A549 (cell line): ENCODE measurements at regions not wholly inside any gene's neighbourhood (a gene's known extent, or its start where the extent isn't known, plus 50 kb on each side); places are given as distances from the start of the nearest gene placed in this dataset.

ENCODE experiments used
- EP300 ChIP-seq, 2 experiments: fragments of >200 bp; sonication (Bioruptor Twin); formaldehyde crosslinking; IDR thresholded peaks; 2 replicates in 1 of 2; 3 replicates in 1 of 2; pipeline ENCODE4 v1.6.1; 2016 to 2017
- JUNB ChIP-seq: fragments of >200 bp; sonication (Bioruptor Twin); formaldehyde crosslinking; IDR thresholded peaks from 2 replicates; pipeline ENCODE4 v1.6.1; 2016
- KDM5A ChIP-seq: fragments of 200-600 bp; sonication (generic); IDR thresholded peaks from 2 replicates; pipeline ENCODE4 v1.6.1; 2016; ENCODE audit warnings: antibody characterized with exemption, mild to moderate bottlenecking
- MAZ ChIP-seq: fragments of 150-350 bp; IDR thresholded peaks from 2 replicates; pipeline ENCODE4 v1.6.1; 2014; ENCODE audit warnings: antibody characterized with exemption, low read depth, low read length, borderline replicate concordance
- PHF8 ChIP-seq: fragments of 200-600 bp; sonication (generic); IDR thresholded peaks from 2 replicates; pipeline ENCODE4 v1.6.1; 2016; ENCODE audit warnings: low read depth, mild to moderate bottlenecking, antibody characterized with exemption, moderate library complexity, borderline replicate concordance
- POLR2A ChIP-seq: IDR thresholded peaks from 2 replicates; pipeline ENCODE4 v1.6.1; 2012; ENCODE audit warnings: mild to moderate bottlenecking, low read length
- POLR2AphosphoS2 ChIP-seq: conservative IDR thresholded peaks from 2 replicates; pipeline ENCODE4 v1.6.1; 2012; ENCODE audit warnings: low read length, improper control_type of control experiment, inconsistent platforms
- RAD21 ChIP-seq, 2 experiments: fragments of >200 bp in 1 of 2; sonication (Bioruptor Twin) in 1 of 2; formaldehyde crosslinking in 1 of 2; IDR thresholded peaks in 1 of 2; conservative IDR thresholded peaks in 1 of 2; 2 replicates in 1 of 2; 3 replicates in 1 of 2; pipeline ENCODE4 v1.6.1; 2012 to 2018; ENCODE audit warnings: inconsistent platforms in 1 of 2
- SMC3 ChIP-seq: fragments of >200 bp; sonication (Bioruptor Twin); formaldehyde crosslinking; IDR thresholded peaks from 3 replicates; pipeline ENCODE4 v1.6.1; 2018; ENCODE audit warnings: inconsistent platforms
- ZSCAN20 ChIP-seq: fragments of 250-450 bp; sonication (Bioruptor Pico); IDR thresholded peaks from 2 replicates; pipeline ENCODE4 v1.8.0; 2022; ENCODE audit warnings: mild to moderate bottlenecking, moderate library complexity
- TF ChIP-seq, protein P1 (sequence below): fragments of >200 bp; sonication (Bioruptor Twin); formaldehyde crosslinking; IDR thresholded peaks from 3 replicates; pipeline ENCODE4 v1.5.1; 2016
- TF ChIP-seq, protein P2 (sequence below): fragments of 250-450 bp; sonication (Bioruptor Pico); IDR thresholded peaks from 2 replicates; pipeline ENCODE4 v1.5.0; 2021; ENCODE audit warnings: mild to moderate bottlenecking, moderate library complexity, borderline replicate concordance

DNA sequence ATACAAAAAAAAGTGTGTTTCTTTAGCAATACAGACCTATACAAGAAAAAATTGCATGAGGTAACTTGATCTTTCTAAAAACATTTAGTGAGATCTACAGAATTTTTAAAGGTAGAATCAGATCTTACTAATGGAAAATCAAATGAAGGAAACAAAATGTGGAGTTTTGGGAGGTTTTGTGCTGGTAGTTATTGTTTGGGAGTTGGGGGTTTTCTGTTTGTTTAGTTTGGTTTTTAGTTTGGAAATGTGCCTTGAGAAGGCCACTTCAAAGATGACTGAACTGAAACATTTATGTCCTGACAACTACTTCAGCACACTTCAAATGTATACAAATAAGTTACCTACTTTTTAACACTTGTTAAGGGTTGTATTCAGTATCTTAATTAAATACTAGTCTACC lies 280.1 kb downstream of the NR2F1-AS1 start:
- TF ChIP-seq MAZ (no peak), JUNB (no peak), ZSCAN20 (CRISPR knock-in tag) (no peak), PHF8 (no peak), POLR2AphosphoS2 (no peak), RAD21 (conservative IDR thresholded peaks at IDR 0.05 in 1 of 2, IDR thresholded peaks at IDR 0.05 in 1 of 2) (no peak), EP300 (IDR thresholded peaks at IDR 0.05) (no peak), POLR2A (no peak), SMC3 (no peak), KDM5A (no peak)
- TF ChIP-seq, protein P1, sequence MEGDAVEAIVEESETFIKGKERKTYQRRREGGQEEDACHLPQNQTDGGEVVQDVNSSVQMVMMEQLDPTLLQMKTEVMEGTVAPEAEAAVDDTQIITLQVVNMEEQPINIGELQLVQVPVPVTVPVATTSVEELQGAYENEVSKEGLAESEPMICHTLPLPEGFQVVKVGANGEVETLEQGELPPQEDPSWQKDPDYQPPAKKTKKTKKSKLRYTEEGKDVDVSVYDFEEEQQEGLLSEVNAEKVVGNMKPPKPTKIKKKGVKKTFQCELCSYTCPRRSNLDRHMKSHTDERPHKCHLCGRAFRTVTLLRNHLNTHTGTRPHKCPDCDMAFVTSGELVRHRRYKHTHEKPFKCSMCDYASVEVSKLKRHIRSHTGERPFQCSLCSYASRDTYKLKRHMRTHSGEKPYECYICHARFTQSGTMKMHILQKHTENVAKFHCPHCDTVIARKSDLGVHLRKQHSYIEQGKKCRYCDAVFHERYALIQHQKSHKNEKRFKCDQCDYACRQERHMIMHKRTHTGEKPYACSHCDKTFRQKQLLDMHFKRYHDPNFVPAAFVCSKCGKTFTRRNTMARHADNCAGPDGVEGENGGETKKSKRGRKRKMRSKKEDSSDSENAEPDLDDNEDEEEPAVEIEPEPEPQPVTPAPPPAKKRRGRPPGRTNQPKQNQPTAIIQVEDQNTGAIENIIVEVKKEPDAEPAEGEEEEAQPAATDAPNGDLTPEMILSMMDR = no peak
- TF ChIP-seq, protein P2, sequence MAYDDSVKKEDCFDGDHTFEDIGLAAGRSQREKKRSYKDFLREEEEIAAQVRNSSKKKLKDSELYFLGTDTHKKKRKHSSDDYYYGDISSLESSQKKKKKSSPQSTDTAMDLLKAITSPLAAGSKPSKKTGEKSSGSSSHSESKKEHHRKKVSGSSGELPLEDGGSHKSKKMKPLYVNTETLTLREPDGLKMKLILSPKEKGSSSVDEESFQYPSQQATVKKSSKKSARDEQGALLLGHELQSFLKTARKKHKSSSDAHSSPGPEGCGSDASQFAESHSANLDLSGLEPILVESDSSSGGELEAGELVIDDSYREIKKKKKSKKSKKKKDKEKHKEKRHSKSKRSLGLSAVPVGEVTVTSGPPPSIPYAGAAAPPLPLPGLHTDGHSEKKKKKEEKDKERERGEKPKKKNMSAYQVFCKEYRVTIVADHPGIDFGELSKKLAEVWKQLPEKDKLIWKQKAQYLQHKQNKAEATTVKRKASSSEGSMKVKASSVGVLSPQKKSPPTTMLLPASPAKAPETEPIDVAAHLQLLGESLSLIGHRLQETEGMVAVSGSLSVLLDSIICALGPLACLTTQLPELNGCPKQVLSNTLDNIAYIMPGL (CRISPR knock-in tag) = no peak
